Caco-2 (cell line): ENCODE measurements at regions not wholly inside any gene's neighbourhood (a gene's known extent, or its start where the extent isn't known, plus 50 kb on each side); places are given as distances from the start of the nearest gene placed in this dataset.
"Not testable (repeated sequence)": the region's sequence is repeated elsewhere in the genome, so short reads cannot be mapped to it uniquely, and the experiment has no call there.

Experiments
- BruUV-seq: library from RNA; stranded (reverse); fragments of 400-500 nt; replicated peaks from 2 replicates; lab custom pipeline; 2021; lab: Mats Ljungman, UMichigan
- CTCF ChIA-PET: fragments of 300-600 bp; sonication (Branson Sonifier 250); formaldehyde crosslinking; loops from one replicate; lab custom pipeline; 2022; ENCODE audit warnings: antibody characterized with exemption; lab: Charles Lee
- POLR2A ChIA-PET: fragments of 300-600 bp; sonication (Branson Sonifier 250); formaldehyde crosslinking; loops from one replicate; lab custom pipeline; 2022; ENCODE audit warnings: antibody characterized with exemption; lab: Charles Lee
- DNase-seq, 2 experiments: peaks; one replicate each; pipeline versions ENCODE4 v3.0.0 to v3.0.0-alpha.2; 2020 to 2022
- H3K27me3 ChIP-seq: replicated peaks from 2 replicates; pipeline ENCODE4 v1.6.0; 2011; ENCODE audit warnings: low read length; ENCODE audit not compliant: control insufficient read depth, insufficient read depth
- H3K36me3 ChIP-seq: 2 replicates; pipeline ENCODE4 v1.5.1; 2011; ENCODE audit warnings: low read length; ENCODE audit not compliant: control insufficient read depth, insufficient read depth
- H3K4me1 ChIP-seq: fragments of 250-450 bp; sonication (Bioruptor Pico); 2 replicates; pipeline ENCODE4 v1.5.1; 2020; ENCODE audit warnings: mild to moderate bottlenecking
- H3K4me3 ChIP-seq: 2 replicates; pipeline ENCODE4 v1.5.1; 2011; ENCODE audit warnings: low read depth, mild to moderate bottlenecking, control low read depth, low read length
- H3K9me3 ChIP-seq: fragments of 250-450 bp; sonication (Bioruptor Pico); 2 replicates; pipeline ENCODE4 v1.5.1; 2020; ENCODE audit warnings: mild to moderate bottlenecking, moderate library complexity
- H3K27ac Mint-ChIP-seq: one replicate; pipeline ENCODE4 v1.8.0; 2022; ENCODE audit warnings: mixed read lengths; ENCODE audit not compliant: unreplicated experiment
- H3K27me3 Mint-ChIP-seq: one replicate; pipeline ENCODE4 v1.8.0; 2022; ENCODE audit warnings: mixed read lengths; ENCODE audit not compliant: insufficient read depth, unreplicated experiment
- H3K36me3 Mint-ChIP-seq: one replicate; pipeline ENCODE4 v1.8.0; 2022; ENCODE audit warnings: mild to moderate bottlenecking, mixed read lengths; ENCODE audit not compliant: insufficient read depth, unreplicated experiment
- H3K4me1 Mint-ChIP-seq: one replicate; pipeline ENCODE4 v1.8.0; 2022; ENCODE audit warnings: low read depth, mixed read lengths; ENCODE audit not compliant: unreplicated experiment
- H3K4me3 Mint-ChIP-seq: one replicate; pipeline ENCODE4 v1.8.0; 2022; ENCODE audit warnings: mild to moderate bottlenecking, moderate library complexity, mixed read lengths; ENCODE audit not compliant: unreplicated experiment
- H3K9me3 Mint-ChIP-seq: one replicate; pipeline ENCODE4 v1.8.0; 2022; ENCODE audit warnings: mixed read lengths; ENCODE audit not compliant: unreplicated experiment
- CTCF ChIP-seq, 2 experiments: fragments of 200-600 bp in 1 of 2; IDR thresholded peaks; 1 replicate in 1 of 2; 2 replicates in 1 of 2; pipeline versions ENCODE4 v1.5.1 to v1.8.0; 2011 to 2022; ENCODE audit warnings: antibody characterized with exemption in 1 of 2, control low read depth in 1 of 2, inconsistent platforms in 1 of 2, low read depth in 1 of 2, low read length in 1 of 2, mild to moderate bottlenecking in 1 of 2, moderate library complexity in 1 of 2; ENCODE audit not compliant: insufficient read depth in 1 of 2, severe bottlenecking in 1 of 2, unreplicated experiment in 1 of 2
- intact Hi-C: fragments of 100-400 bp; cut with micrococcal nuclease; formaldehyde crosslinking; loops from one replicate; pipeline ENCODE4 v1.10.0; 2022; ENCODE audit not compliant: unreplicated experiment

GRCh38 chr6:82524031-82524430, 160.4 kb downstream of the TPBG start:
- POLR2A ChIA-PET = no interaction called here
- BruUV-seq = no TSS peak
- Mint-ChIP-seq H3K36me3 (no peaks in the 10 kb centered on the region), H3K4me1 (no peaks in the 10 kb centered on the region), H3K27ac (no peak overlapping the region), H3K27me3 (no peaks in the 10 kb centered on the region), H3K9me3 (no peaks in the 10 kb centered on the region), H3K4me3 (no peak overlapping the region)
- Histone ChIP-seq H3K9me3 (no peaks in the 10 kb centered on the region), H3K27me3 (no peaks in the 10 kb centered on the region), H3K36me3 (no peaks in the 10 kb centered on the region), H3K4me3 (no peak overlapping the region), H3K4me1 (no peaks in the 10 kb centered on the region)
- CTCF ChIA-PET = no interaction called here
- no peak for TF ChIP-seq CTCF (IDR thresholded peaks at IDR 0.05; ENCODE audit: insufficient read depth in 1 of 2, low read depth in 1 of 2, low read length in 1 of 2, severe bottlenecking in 1 of 2, unreplicated experiment in 1 of 2)
- DNase-seq = no peak
- intact Hi-C loops = loop anchor here (10.0 kb wide), 1 partner anchor 61 kb away; no protein-coding TSS in a partner anchor

GRCh38 chr6:82525775-82526495, 162.3 kb downstream of the TPBG start:
- H3K27me3 ChIP-seq = no peaks in the 10 kb centered on the region
- no peak overlapping the region for H3K4me3 ChIP-seq
- POLR2A ChIA-PET = no interaction called here
- Mint-ChIP-seq H3K27ac (no peak overlapping the region), H3K4me1 (no peaks in the 10 kb centered on the region), H3K27me3 (no peaks in the 10 kb centered on the region), H3K36me3 (no peaks in the 10 kb centered on the region), H3K4me3 (no peak overlapping the region), H3K9me3 (no peaks in the 10 kb centered on the region)
- no peaks in the 10 kb centered on the region for H3K4me1 ChIP-seq
- CTCF ChIA-PET = no interaction called here
- BruUV-seq = no TSS peak
- no peak for TF ChIP-seq CTCF (IDR thresholded peaks at IDR 0.05; ENCODE audit: insufficient read depth in 1 of 2, low read depth in 1 of 2, low read length in 1 of 2, severe bottlenecking in 1 of 2, unreplicated experiment in 1 of 2)
- no peaks in the 10 kb centered on the region for H3K36me3 ChIP-seq
- no peak for DNase-seq
- intact Hi-C loops = loop anchor here (10.0 kb wide), 1 partner anchor 59 kb away; no protein-coding TSS in a partner anchor
- H3K9me3 ChIP-seq = no peaks in the 10 kb centered on the region

GRCh38 chr6:82529960-82530460, 166.4 kb downstream of the TPBG start:
- BruUV-seq, H3K9me3 ChIP-seq, H3K4me1 Mint-ChIP-seq, H3K4me3 Mint-ChIP-seq, H3K36me3 ChIP-seq, H3K36me3 Mint-ChIP-seq, H3K27me3 Mint-ChIP-seq, H3K4me3 ChIP-seq, H3K4me1 ChIP-seq, H3K27ac Mint-ChIP-seq, H3K9me3 Mint-ChIP-seq, CTCF ChIA-PET, H3K27me3 ChIP-seq, DNase-seq, POLR2A ChIA-PET: not testable (repeated sequence)
- intact Hi-C loops = loop anchor here (10.0 kb wide), 1 partner anchor 55 kb away; no protein-coding TSS in a partner anchor
